Karpas-422 (cell line): ENCODE measurements at regions not wholly inside any gene's neighbourhood (a gene's known extent, or its start where the extent isn't known, plus 50 kb on each side); places are given as distances from the start of the nearest gene placed in this dataset.
"Not testable (repeated sequence)": the region's sequence is repeated elsewhere in the genome, so short reads cannot be mapped to it uniquely, and the experiment has no call there.

Experiments used
- DNase-seq: peaks from one replicate; pipeline ENCODE4 v3.0.0-alpha.2; 2015
- H2AFZ ChIP-seq: fragments of 200-600 bp; sonication (generic); 2 replicates; pipeline ENCODE4 v1.6.1; 2014; ENCODE audit warnings: antibody characterized with exemption, low read length, mixed read lengths
- H3K27ac ChIP-seq: fragments of 200-600 bp; sonication (generic); 2 replicates; pipeline ENCODE4 v1.5.1; 2014; ENCODE audit warnings: mild to moderate bottlenecking, low read length, moderate library complexity
- H3K27me3 ChIP-seq: fragments of 200-600 bp; sonication (generic); 2 replicates; pipeline ENCODE4 v1.6.1; 2014; ENCODE audit warnings: low read length, mixed read lengths
- H3K36me3 ChIP-seq: fragments of 200-600 bp; sonication (generic); 2 replicates; pipeline ENCODE4 v1.6.1; 2014; ENCODE audit warnings: low read length, mixed read lengths; ENCODE audit not compliant: insufficient read depth
- H3K4me1 ChIP-seq: fragments of 200-600 bp; sonication (generic); 2 replicates; pipeline ENCODE4 v1.6.1; 2014; ENCODE audit warnings: mild to moderate bottlenecking, low read length, mixed read lengths
- H3K4me2 ChIP-seq: fragments of 200-600 bp; sonication (generic); 2 replicates; pipeline ENCODE4 v1.6.1; 2014; ENCODE audit warnings: low read length, low read depth, mild to moderate bottlenecking; ENCODE audit not compliant: poor library complexity, severe bottlenecking
- H3K4me3 ChIP-seq: fragments of 200-600 bp; sonication (generic); 2 replicates; pipeline ENCODE4 v1.5.1; 2014; ENCODE audit warnings: mild to moderate bottlenecking, antibody characterized with exemption, low read length, mixed read lengths
- H3K79me2 ChIP-seq: fragments of 200-600 bp; sonication (generic); 2 replicates; pipeline ENCODE4 v1.6.1; 2014; ENCODE audit warnings: mild to moderate bottlenecking, low read length, mixed read lengths
- H3K9ac ChIP-seq: fragments of 200-600 bp; sonication (generic); 2 replicates; pipeline ENCODE4 v1.6.0; 2014; ENCODE audit warnings: low read length
- H3K9me2 ChIP-seq: fragments of 200-600 bp; sonication (generic), shearing (Covaris generic); replicated peaks from 2 replicates; pipeline ENCODE4 v1.6.0; 2014; ENCODE audit warnings: mild to moderate bottlenecking, low read length, moderate library complexity; ENCODE audit not compliant: insufficient read depth
- H3K9me3 ChIP-seq: fragments of 300-700, 200-600 bp; sonication (generic); 2 replicates; pipeline ENCODE4 v1.6.1; 2014; ENCODE audit warnings: low read length, mixed read lengths
- H4K20me1 ChIP-seq: fragments of 200-600 bp; sonication (generic); 2 replicates; pipeline ENCODE4 v1.6.1; 2014; ENCODE audit warnings: mild to moderate bottlenecking, antibody characterized with exemption, low read length, low read depth; ENCODE audit not compliant: insufficient read depth

DNA sequence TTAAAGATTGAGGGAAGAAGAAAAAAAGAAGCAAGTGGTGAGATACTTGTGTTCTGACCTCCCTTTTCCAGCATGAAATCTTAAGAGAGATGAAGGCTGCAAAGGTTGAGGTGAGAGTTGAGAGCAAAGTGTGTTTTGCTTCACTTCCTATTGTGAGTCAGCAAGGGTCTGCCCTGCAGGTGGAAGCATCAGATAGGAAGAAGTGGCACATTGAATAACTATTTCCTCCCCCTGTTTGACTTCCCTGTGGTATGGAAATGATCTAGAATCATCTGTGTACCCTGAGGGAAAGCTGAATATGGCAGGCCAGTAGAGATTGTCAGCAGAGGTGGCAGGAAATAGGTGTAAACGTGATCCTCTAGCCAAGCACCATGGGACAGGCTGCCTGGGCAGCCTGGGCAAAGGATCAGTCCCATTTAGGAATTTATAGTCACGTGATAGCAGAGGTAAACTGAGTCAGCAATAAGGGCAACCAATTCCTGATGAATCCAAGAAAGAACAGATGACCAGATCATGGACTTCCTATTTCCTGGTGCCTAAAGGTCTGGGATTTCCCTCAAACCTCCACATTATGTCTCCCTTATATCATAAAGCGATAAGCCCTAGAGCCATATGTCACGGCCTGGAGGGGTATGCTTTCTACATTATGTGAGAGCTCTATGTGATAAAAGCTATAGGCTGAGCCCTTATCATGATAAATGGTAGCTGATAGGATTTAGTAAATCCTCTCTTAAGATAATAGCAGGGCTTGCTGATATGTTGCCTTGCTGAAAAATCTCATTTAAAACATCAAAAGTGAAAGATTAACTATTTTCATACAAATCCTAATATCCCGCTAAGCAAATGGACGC is 287.0 kb downstream of the MDFIC start:
- no peaks in the 10 kb centered on the region for H3K9me2 ChIP-seq
- H3K79me2 ChIP-seq, result no peaks in the 10 kb centered on the region
- no peak overlapping the region for H2AFZ ChIP-seq
- no peak overlapping the region for H3K27ac ChIP-seq
- no peak overlapping the region for H3K4me2 ChIP-seq
- no peaks in the 10 kb centered on the region for H3K27me3 ChIP-seq
- H4K20me1 ChIP-seq, result no peaks in the 10 kb centered on the region
- H3K9me3 ChIP-seq, result peaks cover 28% of the 10 kb centered on the region
- H3K36me3 ChIP-seq, result no peaks in the 10 kb centered on the region
- no peak overlapping the region for H3K9ac ChIP-seq
- no peaks in the 10 kb centered on the region for H3K4me1 ChIP-seq
- no peak for DNase-seq
- no peak overlapping the region for H3K4me3 ChIP-seq

DNA sequence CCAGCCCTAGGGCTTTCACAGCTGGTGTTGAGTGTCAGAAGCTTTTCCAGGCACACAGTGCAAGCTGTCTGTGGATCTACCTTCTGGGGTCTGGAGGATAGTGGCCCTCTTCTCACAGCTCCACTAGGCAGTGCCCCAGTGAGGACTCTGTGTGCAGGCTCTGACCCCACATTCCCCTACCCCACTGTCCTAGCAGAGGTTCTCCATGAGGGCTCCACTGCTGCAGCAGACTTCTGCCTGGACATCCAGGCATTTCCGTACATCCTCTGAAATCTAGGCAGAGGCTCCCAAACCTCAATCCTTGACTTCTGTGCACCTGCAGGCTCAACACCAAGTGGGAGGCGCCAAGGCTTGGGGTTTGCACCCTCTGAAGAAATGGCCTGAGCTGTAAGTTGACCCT is 284.5 kb downstream of the MDFIC start:
- H3K36me3 ChIP-seq, H3K4me3 ChIP-seq: not testable (repeated sequence)

DNA sequence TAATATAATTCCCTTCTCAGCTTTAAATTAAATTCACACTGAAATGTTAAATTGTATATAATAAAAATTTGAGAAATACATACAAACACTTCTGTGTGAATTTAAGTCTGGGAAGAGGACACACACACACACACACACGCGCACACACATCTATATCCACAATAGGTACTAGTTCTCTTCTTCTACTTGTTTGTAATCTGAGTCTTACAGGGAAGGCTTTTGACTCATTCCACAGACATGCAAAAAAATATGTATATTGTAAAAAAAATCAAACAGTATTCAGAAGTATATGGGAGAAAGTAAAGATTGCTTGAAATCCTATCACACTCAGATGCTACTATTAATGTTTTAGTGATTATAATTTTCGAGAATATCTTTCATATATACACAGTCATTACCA is 276.2 kb downstream of the MDFIC start:
- Histone ChIP-seq H3K79me2 (no peaks in the 10 kb centered on the region), H3K4me3 (no peak overlapping the region), H4K20me1 (no peaks in the 10 kb centered on the region), H3K9me3 (peaks cover 15% of the 10 kb centered on the region; the same call in 1 of the 2 replicates), H3K27ac (no peak overlapping the region), H3K27me3 (no peaks in the 10 kb centered on the region), H3K9ac (no peak overlapping the region), H3K4me2 (no peak overlapping the region), H3K36me3 (no peaks in the 10 kb centered on the region), H2AFZ (no peak overlapping the region), H3K9me2 (no peaks in the 10 kb centered on the region), H3K4me1 (no peaks in the 10 kb centered on the region)
- DNase-seq, result no peak

More for the DNA sequence above, 284.5 kb downstream of the MDFIC start:
- H2AFZ ChIP-seq, H3K4me2 ChIP-seq, H3K27ac ChIP-seq, H3K4me1 ChIP-seq, H3K27me3 ChIP-seq, DNase-seq, H3K79me2 ChIP-seq, H3K9ac ChIP-seq, H4K20me1 ChIP-seq, H3K9me2 ChIP-seq: not testable (repeated sequence)
- H3K9me3 ChIP-seq, result peaks cover 19% of the 10 kb centered on the region

DNA sequence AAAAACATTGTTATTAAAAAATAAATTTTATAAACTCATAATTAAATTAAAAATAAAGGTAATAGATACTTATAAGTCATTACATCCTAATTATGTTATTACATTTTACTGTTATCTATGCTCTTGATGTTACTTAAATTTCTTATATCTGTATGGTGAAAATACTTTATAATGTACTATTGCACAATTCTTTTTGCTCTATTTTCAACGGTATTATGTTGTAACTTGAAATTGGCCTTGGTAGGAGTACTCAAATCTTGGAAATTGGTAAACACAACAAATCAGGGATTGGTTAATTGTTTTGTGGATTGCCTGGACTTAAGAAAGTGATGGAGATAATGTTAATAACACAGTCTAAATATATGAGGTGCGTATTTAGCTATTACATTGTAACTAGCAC is 273.3 kb downstream of the MDFIC start:
- H3K4me1 ChIP-seq, result no peaks in the 10 kb centered on the region
- no peak overlapping the region for H3K9ac ChIP-seq
- no peak overlapping the region for H2AFZ ChIP-seq
- H3K27ac ChIP-seq, result no peak overlapping the region
- H3K4me3 ChIP-seq, result no peak overlapping the region
- DNase-seq, result no peak
- no peaks in the 10 kb centered on the region for H3K79me2 ChIP-seq
- peaks cover 24% of the 10 kb centered on the region for H3K9me3 ChIP-seq
- H3K9me2 ChIP-seq, result no peaks in the 10 kb centered on the region
- no peaks in the 10 kb centered on the region for H3K27me3 ChIP-seq
- no peaks in the 10 kb centered on the region for H4K20me1 ChIP-seq
- H3K36me3 ChIP-seq, result no peaks in the 10 kb centered on the region
- H3K4me2 ChIP-seq, result no peak overlapping the region

DNA sequence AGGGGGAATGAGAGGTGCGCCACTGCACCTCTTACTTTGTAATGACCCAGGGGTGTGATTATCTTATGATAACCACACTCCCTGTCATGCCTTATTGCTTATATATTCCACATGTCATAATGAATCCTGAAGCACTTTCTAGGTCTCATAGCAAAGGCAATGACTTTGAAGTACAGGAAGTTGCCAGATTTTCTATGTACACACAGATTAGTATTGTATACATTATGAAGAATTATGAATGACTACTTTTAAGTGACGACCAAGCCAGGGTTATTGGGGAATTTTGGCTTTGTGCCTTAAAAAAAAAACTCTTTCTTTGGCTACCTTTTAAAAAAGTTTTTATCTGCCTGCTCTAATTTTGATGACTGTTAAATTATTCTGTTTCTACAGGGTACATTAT is 269.6 kb downstream of the MDFIC start:
- Histone ChIP-seq H3K27ac (no peak overlapping the region), H3K27me3 (no peaks in the 10 kb centered on the region)

DNA sequence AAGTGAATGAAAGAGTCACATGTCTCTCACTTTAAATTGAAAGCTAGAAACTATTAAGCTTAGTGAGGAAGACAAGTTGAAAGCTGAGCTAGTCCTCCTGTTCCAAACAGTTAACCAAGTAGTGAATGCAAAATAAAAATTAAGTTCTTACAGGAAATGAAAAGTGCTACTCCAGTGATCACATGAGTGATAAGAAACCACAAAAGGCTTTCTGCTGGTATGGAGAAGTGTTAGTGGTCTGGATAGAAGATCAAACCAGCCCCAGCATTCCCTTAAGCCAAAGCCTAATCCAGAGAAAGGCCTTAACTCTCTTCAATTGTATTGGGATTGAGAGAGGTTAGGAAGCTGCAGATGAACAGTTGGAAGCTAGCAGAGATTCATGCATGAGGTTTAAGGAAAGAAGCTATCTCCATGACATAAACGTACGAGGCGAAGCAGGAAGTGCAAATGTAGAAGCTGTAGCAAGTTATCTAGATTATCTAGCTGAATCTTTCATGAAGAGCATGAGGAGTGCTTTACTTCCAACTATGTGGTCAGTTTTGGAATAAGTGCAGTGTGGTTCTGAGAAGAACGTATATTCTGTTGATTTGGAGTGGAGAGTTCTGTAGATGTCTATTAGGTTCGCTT is 261.6 kb downstream of the MDFIC start:
- no peak for DNase-seq
- no peak overlapping the region for H3K4me2 ChIP-seq
- no peaks in the 10 kb centered on the region for H3K79me2 ChIP-seq
- no peak overlapping the region for H3K27ac ChIP-seq
- H3K9me2 ChIP-seq, result no peaks in the 10 kb centered on the region
- peaks cover 26% of the 10 kb centered on the region for H3K9me3 ChIP-seq
- no peaks in the 10 kb centered on the region for H3K4me1 ChIP-seq
- no peak overlapping the region for H3K9ac ChIP-seq
- no peaks in the 10 kb centered on the region for H3K36me3 ChIP-seq
- no peaks in the 10 kb centered on the region for H4K20me1 ChIP-seq
- H3K27me3 ChIP-seq, result no peaks in the 10 kb centered on the region
- H2AFZ ChIP-seq, result no peak overlapping the region
- H3K4me3 ChIP-seq, result no peak overlapping the region

More for the DNA sequence above, 269.6 kb downstream of the MDFIC start:
- H2AFZ ChIP-seq, result no peak overlapping the region
- H3K79me2 ChIP-seq, result no peaks in the 10 kb centered on the region
- no peak for DNase-seq
- H3K9me3 ChIP-seq, result peaks cover 21% of the 10 kb centered on the region
- H3K4me2 ChIP-seq, result no peak overlapping the region
- no peaks in the 10 kb centered on the region for H3K9me2 ChIP-seq
- H4K20me1 ChIP-seq, result no peaks in the 10 kb centered on the region
- no peaks in the 10 kb centered on the region for H3K36me3 ChIP-seq
- H3K4me3 ChIP-seq, result no peak overlapping the region
- H3K4me1 ChIP-seq, result no peaks in the 10 kb centered on the region
- H3K9ac ChIP-seq, result no peak overlapping the region

DNA sequence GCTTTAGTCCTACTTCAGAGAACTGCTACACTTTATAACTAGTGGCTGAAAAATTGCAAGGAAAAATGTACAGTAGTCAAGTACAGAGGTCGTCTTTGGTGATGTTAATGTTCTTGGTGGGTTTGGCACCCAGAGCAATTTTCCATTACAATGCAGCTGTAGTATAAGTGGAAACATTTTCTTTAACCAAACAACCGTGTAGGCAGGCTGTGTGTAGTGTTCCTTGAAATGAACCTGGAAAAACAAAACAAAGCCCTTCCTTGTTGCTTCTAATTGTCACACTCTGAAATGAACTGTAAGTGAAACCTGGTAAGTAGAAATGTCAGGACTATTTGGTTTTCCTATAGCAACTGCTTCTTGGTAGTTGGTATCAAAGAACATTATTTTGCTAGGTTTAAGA is 256.9 kb downstream of the MDFIC start:
- Histone ChIP-seq H3K79me2 (no peaks in the 10 kb centered on the region), H3K4me2 (no peak overlapping the region), H3K9me2 (no peaks in the 10 kb centered on the region), H2AFZ (no peak overlapping the region), H3K4me1 (no peaks in the 10 kb centered on the region), H3K9ac (no peak overlapping the region), H3K27me3 (no peaks in the 10 kb centered on the region), H3K27ac (no peak overlapping the region), H3K9me3 (peaks cover 31% of the 10 kb centered on the region), H4K20me1 (no peaks in the 10 kb centered on the region), H3K4me3 (no peak overlapping the region), H3K36me3 (no peaks in the 10 kb centered on the region)
- DNase-seq, result no peak

- no peak for DNase-seq
- Histone ChIP-seq H3K9ac (no peak overlapping the region), H3K79me2 (no peaks in the 10 kb centered on the region), H3K4me3 (no peak overlapping the region), H4K20me1 (no peaks in the 10 kb centered on the region), H3K9me3 (peaks cover 31% of the 10 kb centered on the region), H3K27ac (no peak overlapping the region), H3K9me2 (no peaks in the 10 kb centered on the region), H3K27me3 (no peaks in the 10 kb centered on the region), H2AFZ (no peak overlapping the region), H3K36me3 (no peaks in the 10 kb centered on the region), H3K4me1 (no peaks in the 10 kb centered on the region), H3K4me2 (no peak overlapping the region)
Measured at GRCh38 chr7:115177823-115178222, 255.9 kb downstream of the MDFIC start.
